COLO668 (cell line): ENCODE measurements at regions not wholly inside any gene's neighbourhood (a gene's known extent, or its start where the extent isn't known, plus 50 kb on each side); places are given as distances from the start of the nearest gene placed in this dataset.

ENCODE experiments used
- DNase-seq: peaks from one replicate; lab custom pipeline; 2025; ENCODE audit not compliant: unreplicated experiment; lab: John Stamatoyannopoulos, UW

- no peak for DNase-seq
Observed at GRCh38 chr10:4213441-4213840, 428.4 kb upstream of the KLF6 start.

- no peak for DNase-seq
Observed at GRCh38 chr10:4212111-4212630, 427.2 kb upstream of the KLF6 start.

DNA sequence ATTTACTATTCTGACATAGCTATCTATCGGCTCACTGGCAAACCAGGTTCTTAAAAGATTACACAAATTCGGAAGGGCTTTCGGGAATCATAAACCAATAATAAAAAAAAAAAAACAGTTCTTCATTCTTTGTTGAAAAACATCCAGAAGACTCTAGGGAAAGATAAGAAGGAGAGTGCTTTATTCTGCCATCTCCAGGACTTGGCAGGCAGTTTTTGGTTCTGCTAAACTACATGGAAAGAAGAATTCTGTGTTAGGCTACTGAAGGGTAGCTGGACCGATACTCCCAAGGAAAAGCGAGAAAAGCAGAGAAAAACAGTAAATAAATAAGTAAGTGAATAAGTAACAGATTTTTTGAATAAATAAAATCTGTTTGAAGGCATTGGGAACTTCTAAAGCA is 423.5 kb upstream of the KLF6 start:
- no peak for DNase-seq

DNA sequence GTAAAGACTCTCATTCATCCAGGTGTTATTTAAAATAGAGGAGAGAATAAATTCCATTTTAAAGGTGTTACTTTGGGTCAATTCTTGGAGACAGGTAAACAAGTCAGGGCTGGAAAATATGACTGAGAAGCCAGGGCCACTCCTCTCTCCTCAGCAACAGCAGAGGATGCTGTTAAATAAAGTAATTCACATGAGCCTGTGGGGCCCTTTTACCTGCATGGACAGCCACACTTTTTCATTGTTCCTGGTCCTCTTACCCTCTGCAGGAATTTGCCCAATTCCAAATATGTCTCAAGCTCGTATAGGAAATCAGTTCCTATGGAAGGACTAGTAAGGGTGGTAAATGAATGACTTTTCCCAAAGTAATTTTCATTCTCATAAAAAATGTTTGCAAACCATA is 420.1 kb upstream of the KLF6 start:
- DNase-seq: no peak

GRCh38 chr10:4202938-4203337 is 417.9 kb upstream of the KLF6 start:
- no peak for DNase-seq

DNA sequence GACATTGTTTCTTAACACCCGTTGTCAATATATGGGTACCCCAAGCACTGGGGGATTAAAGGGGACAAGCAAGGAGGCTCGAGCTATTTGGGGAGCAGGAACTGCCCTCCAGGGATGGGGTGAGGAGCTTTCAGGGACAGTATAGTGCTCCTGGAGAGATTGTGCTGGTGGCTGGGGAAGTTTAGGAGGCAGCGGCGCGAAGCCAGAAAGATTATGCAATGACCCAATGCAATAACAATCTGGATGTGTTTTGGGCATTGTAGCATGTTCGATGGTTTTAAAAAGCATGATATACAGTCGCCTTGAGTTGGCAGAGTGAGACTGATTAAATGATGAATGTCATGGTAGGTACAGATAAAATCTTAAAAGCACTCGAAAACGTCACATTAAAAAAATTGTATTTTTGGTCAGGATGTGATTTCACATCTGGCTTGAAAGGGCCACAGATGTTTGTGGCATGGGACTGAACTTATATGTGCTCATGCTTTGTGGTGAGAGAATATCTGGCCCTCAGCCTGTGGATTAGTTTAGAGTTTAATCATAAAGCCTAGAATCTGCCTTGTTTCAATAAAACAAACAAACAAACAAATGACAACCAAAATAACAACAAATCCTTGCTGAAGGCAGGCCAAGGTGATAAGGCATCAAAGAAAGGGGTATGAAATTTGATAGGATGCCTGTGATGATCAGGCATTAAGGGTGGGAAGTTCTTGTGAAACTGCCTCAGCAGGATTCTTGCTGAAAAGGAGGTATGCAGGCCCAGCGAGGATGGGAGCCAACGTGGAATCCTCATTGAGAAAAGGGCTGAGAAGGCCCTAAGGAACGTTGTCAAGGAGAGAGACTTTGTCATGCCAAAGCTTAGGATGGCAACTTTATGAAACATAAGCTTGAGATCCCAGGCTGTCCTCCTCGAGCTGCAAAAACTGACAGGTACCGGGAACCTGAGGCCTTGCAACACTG is 417.1 kb upstream of the KLF6 start:
- no peak for DNase-seq

DNA sequence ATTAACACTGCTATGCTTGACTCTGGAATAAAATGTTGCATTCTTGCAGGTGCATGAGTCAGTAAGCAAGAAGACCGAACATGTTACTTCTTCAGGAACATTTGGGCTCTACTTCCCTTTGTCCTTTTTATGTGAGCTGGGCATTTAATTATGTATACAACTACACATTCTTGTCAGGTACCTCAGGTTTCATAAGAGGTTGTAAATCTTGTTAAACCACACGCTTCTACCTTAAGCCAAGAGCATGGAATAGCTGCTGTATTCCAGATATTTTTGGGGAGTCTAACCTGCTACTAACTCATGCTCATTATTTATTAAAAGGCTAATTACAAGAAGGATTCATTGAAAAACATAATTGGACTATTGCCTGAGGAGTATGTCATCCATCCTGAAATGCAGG is 414.2 kb upstream of the KLF6 start:
- no peak for DNase-seq

DNA sequence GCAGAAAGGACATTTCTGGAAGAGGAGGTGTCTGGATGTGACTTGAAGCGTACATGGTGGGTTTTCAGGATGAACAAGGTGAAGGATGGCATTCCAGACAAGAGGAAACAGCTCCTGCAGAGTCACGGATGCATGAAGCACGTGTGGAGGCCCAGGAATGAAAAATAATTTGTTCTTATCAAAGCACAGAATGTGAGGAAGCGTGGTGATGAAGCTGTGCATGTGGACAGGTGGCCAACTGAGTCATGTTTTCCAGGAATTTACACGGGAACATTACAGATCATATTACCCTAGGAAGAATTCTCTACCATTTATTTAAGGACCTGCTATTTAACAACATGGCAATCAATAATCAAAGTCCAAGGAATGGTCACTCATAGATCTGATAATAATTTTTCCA is 413.2 kb upstream of the KLF6 start:
- no peak for DNase-seq

DNA sequence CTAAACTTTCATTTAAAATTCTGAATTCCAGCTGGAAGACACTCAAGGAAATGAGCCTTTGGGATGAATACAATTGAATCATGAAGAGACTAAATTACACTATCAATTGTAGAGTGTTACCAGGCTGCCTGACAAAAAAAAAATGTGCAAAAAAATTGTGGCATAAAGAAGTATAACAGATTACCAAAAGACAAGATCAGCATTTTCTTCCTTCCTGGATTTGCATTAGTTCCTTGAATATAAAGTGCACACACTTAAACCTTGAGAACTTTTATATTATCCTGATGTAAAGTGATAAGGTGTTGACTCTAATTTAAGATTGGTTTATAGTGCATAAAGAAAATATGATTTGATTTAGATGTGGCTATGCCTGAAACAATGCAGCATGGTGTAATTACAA is 412.7 kb upstream of the KLF6 start:
- no peak for DNase-seq

- DNase-seq: no peak
Observed at GRCh38 chr10:4196771-4197390, 411.9 kb upstream of the KLF6 start.

- DNase-seq: no peak
Observed at GRCh38 chr10:4196183-4196582, 411.2 kb upstream of the KLF6 start.

- no peak for DNase-seq
Observed at GRCh38 chr10:4195213-4195612, 410.2 kb upstream of the KLF6 start.

DNA sequence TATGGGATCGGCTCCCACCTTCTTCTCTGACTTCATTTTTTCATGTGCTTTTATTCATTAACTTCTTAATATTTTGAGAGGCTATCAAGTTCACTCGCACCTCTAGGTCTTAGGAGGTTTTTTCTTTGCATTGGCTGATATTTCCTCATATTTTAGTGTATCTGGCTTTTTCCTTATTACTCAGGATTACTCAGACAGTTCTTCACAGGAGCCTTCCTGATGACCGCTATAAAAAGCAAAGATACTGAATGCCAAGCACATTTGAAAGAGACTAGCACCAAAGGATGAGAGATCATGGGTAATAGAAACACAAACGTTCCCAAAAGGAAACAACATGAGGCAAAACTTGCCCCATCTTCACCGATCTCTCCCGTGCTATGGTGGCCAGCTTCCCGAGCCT is 409.2 kb upstream of the KLF6 start:
- DNase-seq: no peak

- no peak for DNase-seq
Observed at GRCh38 chr10:4191894-4192293, 406.9 kb upstream of the KLF6 start.

GRCh38 chr10:4191354-4191753 is 406.3 kb upstream of the KLF6 start:
- no peak for DNase-seq

DNA sequence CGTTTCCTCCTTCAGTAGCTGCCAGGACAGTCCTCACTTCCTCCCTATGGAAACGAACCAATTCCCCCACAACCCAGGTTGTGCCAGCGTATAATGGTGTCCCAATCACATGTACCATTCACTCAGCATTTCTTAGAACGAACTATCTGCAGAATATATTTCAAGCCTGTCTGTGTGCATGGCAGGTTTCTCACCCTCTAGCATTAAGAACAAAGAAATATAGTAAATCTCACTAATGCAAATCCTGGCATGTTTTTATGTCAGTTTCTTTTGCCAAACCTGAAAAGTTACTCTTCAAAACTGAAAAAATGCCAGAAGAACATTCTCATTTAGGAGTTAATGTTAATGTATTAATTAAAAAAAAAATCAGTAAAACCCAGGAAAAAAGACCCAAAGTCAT is 405.9 kb upstream of the KLF6 start:
- DNase-seq: no peak

DNA sequence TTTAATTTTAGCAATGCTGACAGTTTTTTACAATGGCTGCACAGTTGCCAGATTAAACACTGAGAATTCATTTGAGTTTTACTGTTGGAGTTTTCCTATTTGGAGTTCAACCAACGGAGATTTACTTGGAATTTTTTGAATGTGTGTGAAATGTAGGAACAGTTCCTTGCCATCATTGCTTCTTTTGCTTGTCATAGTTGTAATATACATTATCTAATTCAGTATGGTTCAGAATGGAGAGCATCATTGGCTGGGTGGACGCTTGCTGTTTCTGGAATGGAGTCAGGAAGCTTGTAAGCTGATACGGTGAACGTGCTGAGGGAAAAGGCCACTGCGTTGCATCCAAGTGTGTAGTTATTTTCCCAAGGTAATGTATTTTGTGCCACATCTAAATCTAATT is 404.3 kb upstream of the KLF6 start:
- DNase-seq: no peak

GRCh38 chr10:4188406-4188805 is 403.4 kb upstream of the KLF6 start:
- no peak for DNase-seq

GRCh38 chr10:4186849-4187540 is 402.0 kb upstream of the KLF6 start:
- DNase-seq: no peak

GRCh38 chr10:4183761-4184261 is 398.8 kb upstream of the KLF6 start:
- no peak for DNase-seq

DNA sequence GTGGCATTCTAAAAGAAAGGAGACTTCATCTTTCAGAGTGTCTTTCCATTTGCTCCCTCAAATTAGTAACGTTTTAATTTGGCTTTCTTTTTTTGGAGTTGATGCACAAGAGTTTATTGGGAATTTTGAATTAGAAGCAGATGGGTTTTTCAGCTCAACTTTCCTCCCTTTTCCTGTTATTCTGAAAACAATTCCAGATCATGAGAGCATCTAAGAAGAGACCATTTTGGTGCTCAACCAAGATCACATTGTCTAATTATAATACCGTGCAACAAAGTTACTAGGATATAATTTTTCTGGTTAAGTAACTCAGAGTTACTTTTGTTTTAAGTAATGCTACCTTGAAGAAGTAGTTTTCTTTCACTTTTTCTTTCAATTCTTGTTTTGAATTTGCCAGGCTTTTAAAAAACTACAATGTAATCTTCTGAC is 396.6 kb upstream of the KLF6 start:
- no peak for DNase-seq
